Endothelial cell of umbilical vein (primary cell): ENCODE measurements at regions not wholly inside any gene's neighbourhood (a gene's known extent, or its start where the extent isn't known, plus 50 kb on each side); places are given as distances from the start of the nearest gene placed in this dataset.
"Not testable (repeated sequence)": the region's sequence is repeated elsewhere in the genome, so short reads cannot be mapped to it uniquely, and the experiment has no call there.

ENCODE experiments used
- BruUV-seq: library from RNA; stranded (reverse); fragments of 400-500 nt; replicated peaks from 2 replicates; lab custom pipeline; 2021; lab: Mats Ljungman, UMichigan
- CTCF ChIA-PET: fragments of 300-600, 350-600 bp; sonication (Branson Sonifier 250); formaldehyde crosslinking; loops from one replicate; lab custom pipeline; 2021; ENCODE audit warnings: antibody characterized with exemption, inconsistent platforms; lab: Charles Lee
- POLR2A ChIA-PET: fragments of 300-600, 350-600 bp; sonication (Branson Sonifier 250); formaldehyde crosslinking; loops from one replicate; lab custom pipeline; 2021; ENCODE audit warnings: antibody characterized with exemption, inconsistent platforms; lab: Charles Lee
- DNase-seq: peaks from one replicate; pipeline ENCODE4 v3.0.0-alpha.2; 2011; ENCODE audit warnings: low read depth, low spot score
- FAIRE-seq: peaks from 2 replicates; lab custom pipeline; 2011; peaks lifted over from hg19 to GRCh38; lab: Jason Lieb, UNC
- H2AFZ ChIP-seq: 2 replicates; pipeline ENCODE4 v1.6.0; 2012; ENCODE audit warnings: low read depth, low read length, control low read depth, inconsistent platforms
- H3K27ac ChIP-seq: 2 replicates; pipeline ENCODE4 v1.5.1; 2011; ENCODE audit warnings: low read depth, mild to moderate bottlenecking, control low read depth, low read length, moderate library complexity; ENCODE audit not compliant: insufficient read depth
- H3K27me3 ChIP-seq, 2 experiments: 2 replicates each; pipeline versions ENCODE4 v1.6.0 to v1.6.1; 2011; ENCODE audit warnings: low read length in 2 of 2, mixed read lengths in 1 of 2; ENCODE audit not compliant: control insufficient read depth in 2 of 2, insufficient read depth in 2 of 2
- H3K36me3 ChIP-seq, 2 experiments: 2 replicates in 1 of 2; 3 replicates in 1 of 2; pipeline ENCODE4 v1.5.1; 2011; ENCODE audit warnings: low read length in 2 of 2, mild to moderate bottlenecking in 1 of 2, moderate library complexity in 1 of 2; ENCODE audit not compliant: control insufficient read depth in 2 of 2, insufficient read depth in 2 of 2; ENCODE audit errors: extremely low read depth in 1 of 2
- H3K4me1 ChIP-seq: 3 replicates; pipeline ENCODE4 v1.5.1; 2011; ENCODE audit warnings: mild to moderate bottlenecking, low read length; ENCODE audit not compliant: control insufficient read depth, insufficient read depth; ENCODE audit errors: extremely low read depth
- H3K4me2 ChIP-seq: 2 replicates; pipeline ENCODE4 v1.6.1; 2011; ENCODE audit warnings: low read length, control low read depth, mixed read lengths; ENCODE audit not compliant: insufficient read depth
- H3K4me3 ChIP-seq, 3 experiments: fragments of 200-600 bp in 1 of 3; sonication (generic), shearing (Covaris generic) in 1 of 3; replicated peaks in 1 of 3; 2 replicates each; pipeline ENCODE4 v1.5.1; 2011 to 2016; ENCODE audit warnings: control low read depth in 3 of 3, low read length in 3 of 3, mild to moderate bottlenecking in 2 of 3, inconsistent platforms in 1 of 3, low read depth in 1 of 3, moderate library complexity in 1 of 3; ENCODE audit not compliant: insufficient read depth in 1 of 3
- H3K79me2 ChIP-seq: 2 replicates; pipeline ENCODE4 v1.6.0; 2012; ENCODE audit warnings: low read length, inconsistent platforms; ENCODE audit not compliant: control insufficient read depth, insufficient read depth
- H3K9ac ChIP-seq: replicated peaks from 2 replicates; pipeline ENCODE3; 2011; ENCODE audit warnings: low read length, control low read depth; ENCODE audit not compliant: insufficient read depth; ENCODE audit errors: extremely low read depth
- H3K9me1 ChIP-seq: replicated peaks from 3 replicates; pipeline ENCODE4 v1.6.0; 2011; ENCODE audit warnings: mild to moderate bottlenecking, low read length; ENCODE audit not compliant: control insufficient read depth, insufficient read depth; ENCODE audit errors: extremely low read depth
- H3K9me3 ChIP-seq: replicated peaks from 2 replicates; pipeline ENCODE4 v1.5.1; 2012; ENCODE audit warnings: low read length, inconsistent platforms; ENCODE audit not compliant: control insufficient read depth, insufficient read depth
- H4K20me1 ChIP-seq: replicated peaks from 2 replicates; pipeline ENCODE3; 2011; ENCODE audit warnings: mild to moderate bottlenecking, low read length; ENCODE audit not compliant: control insufficient read depth, insufficient read depth; ENCODE audit errors: extremely low read depth
- EZH2 ChIP-seq: IDR thresholded peaks from 2 replicates; pipeline ENCODE4 v1.6.1; 2012; ENCODE audit warnings: borderline replicate concordance, low read depth, mild to moderate bottlenecking, moderate library complexity, low read length, inconsistent platforms; ENCODE audit not compliant: severe bottlenecking
- FOS ChIP-seq: IDR thresholded peaks from 2 replicates; pipeline ENCODE4 v1.6.1; 2011; ENCODE audit warnings: mild to moderate bottlenecking, low read length, moderate library complexity, borderline replicate concordance; ENCODE audit not compliant: insufficient read depth
- GATA2 ChIP-seq: IDR thresholded peaks from 2 replicates; pipeline ENCODE4 v1.7.0; 2011; ENCODE audit warnings: low read depth, mild to moderate bottlenecking, moderate library complexity, mixed read lengths, low read length; ENCODE audit not compliant: insufficient read length, insufficient read depth
- JUN ChIP-seq: IDR thresholded peaks from 2 replicates; pipeline ENCODE4 v1.6.1; 2011; ENCODE audit warnings: borderline replicate concordance, low read depth; ENCODE audit not compliant: insufficient read length, insufficient read depth
- MYC ChIP-seq: IDR thresholded peaks from one replicate; pipeline ENCODE4 v1.6.1; 2011; ENCODE audit warnings: mild to moderate bottlenecking, low read depth, low read length
- POLR2A ChIP-seq: IDR thresholded peaks from 2 replicates; pipeline ENCODE4 v1.6.1; 2012; ENCODE audit warnings: low read depth, mild to moderate bottlenecking, control low read depth, low read length
- POLR2AphosphoS5 ChIP-seq: IDR thresholded peaks from 2 replicates; pipeline ENCODE4 v1.6.1; 2012; ENCODE audit warnings: low read depth, mild to moderate bottlenecking, control low read depth, low read length, moderate library complexity; ENCODE audit not compliant: insufficient read depth
- dilution Hi-C: fragments of 300-500 bp; cut with MboI; formaldehyde crosslinking; loops from one replicate; pipeline ENCODE4 v1.15.0; 2019; ENCODE audit warnings: low sequenced_read_pairs; ENCODE audit not compliant: extremely low pct_ligation_motif_present
- intact Hi-C: fragments of 100-400 bp; cut with micrococcal nuclease; formaldehyde crosslinking; loops from one replicate; pipeline ENCODE4 v1.10.0; 2022
- TF ChIP-seq, protein P1 (sequence below): IDR thresholded peaks from 2 replicates; pipeline ENCODE4 v1.6.1; 2011; ENCODE audit not compliant: insufficient read depth, insufficient read length
- TF ChIP-seq, protein P2 (sequence below), 2 donors: IDR thresholded peaks; 1 replicate in 1 of 2; 2 replicates in 1 of 2; pipeline ENCODE4 v1.5.1; 2011; ENCODE audit warnings: low read length in 2 of 2, mild to moderate bottlenecking in 2 of 2, moderate library complexity in 2 of 2, control low read depth in 1 of 2, inconsistent platforms in 1 of 2, low read depth in 1 of 2; ENCODE audit not compliant: insufficient read depth in 1 of 2; ENCODE audit errors: extremely low read depth in 1 of 2

DNA sequence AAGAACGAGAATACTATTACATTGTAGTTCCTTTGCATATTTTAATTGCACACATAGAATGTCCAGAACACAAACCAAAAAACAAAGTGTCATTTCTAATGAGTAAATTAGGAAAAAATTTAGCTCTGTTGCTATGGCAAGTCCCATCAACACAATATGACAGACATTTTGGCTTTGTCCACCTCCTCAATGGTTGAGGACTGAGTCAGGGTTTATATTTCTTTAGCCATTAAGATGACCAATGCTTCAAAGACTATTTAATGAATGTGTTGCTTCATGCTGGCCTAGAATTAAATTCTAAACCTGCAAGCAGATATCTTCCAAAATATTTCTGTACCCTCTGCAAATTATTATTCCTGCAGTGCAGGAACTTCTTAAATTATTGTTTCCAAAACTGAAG, 719.2 kb downstream of the NTRK3 start:
- intact Hi-C loops = no loop called here
- ChIA-PET POLR2A (no interaction called here), CTCF (no interaction called here)
- no peaks in the 10 kb centered on the region for H4K20me1 ChIP-seq
- H3K4me1 ChIP-seq = no peaks in the 10 kb centered on the region
- H3K27ac ChIP-seq = no peak overlapping the region
- no peaks in the 10 kb centered on the region for H3K36me3 ChIP-seq
- H3K9me3 ChIP-seq = no peaks in the 10 kb centered on the region
- no peaks in the 10 kb centered on the region for H3K79me2 ChIP-seq
- DNase-seq = no peak
- H3K4me3 ChIP-seq = no peak overlapping the region
- no peak for FAIRE-seq
- TF ChIP-seq MYC (no peak), FOS (no peak), EZH2 (no peak), JUN (no peak), GATA2 (no peak), POLR2AphosphoS5 (no peak), POLR2A (no peak)
- TF ChIP-seq, protein P1, sequence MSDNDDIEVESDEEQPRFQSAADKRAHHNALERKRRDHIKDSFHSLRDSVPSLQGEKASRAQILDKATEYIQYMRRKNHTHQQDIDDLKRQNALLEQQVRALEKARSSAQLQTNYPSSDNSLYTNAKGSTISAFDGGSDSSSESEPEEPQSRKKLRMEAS = no peak
- TF ChIP-seq, protein P2, sequence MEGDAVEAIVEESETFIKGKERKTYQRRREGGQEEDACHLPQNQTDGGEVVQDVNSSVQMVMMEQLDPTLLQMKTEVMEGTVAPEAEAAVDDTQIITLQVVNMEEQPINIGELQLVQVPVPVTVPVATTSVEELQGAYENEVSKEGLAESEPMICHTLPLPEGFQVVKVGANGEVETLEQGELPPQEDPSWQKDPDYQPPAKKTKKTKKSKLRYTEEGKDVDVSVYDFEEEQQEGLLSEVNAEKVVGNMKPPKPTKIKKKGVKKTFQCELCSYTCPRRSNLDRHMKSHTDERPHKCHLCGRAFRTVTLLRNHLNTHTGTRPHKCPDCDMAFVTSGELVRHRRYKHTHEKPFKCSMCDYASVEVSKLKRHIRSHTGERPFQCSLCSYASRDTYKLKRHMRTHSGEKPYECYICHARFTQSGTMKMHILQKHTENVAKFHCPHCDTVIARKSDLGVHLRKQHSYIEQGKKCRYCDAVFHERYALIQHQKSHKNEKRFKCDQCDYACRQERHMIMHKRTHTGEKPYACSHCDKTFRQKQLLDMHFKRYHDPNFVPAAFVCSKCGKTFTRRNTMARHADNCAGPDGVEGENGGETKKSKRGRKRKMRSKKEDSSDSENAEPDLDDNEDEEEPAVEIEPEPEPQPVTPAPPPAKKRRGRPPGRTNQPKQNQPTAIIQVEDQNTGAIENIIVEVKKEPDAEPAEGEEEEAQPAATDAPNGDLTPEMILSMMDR (IDR thresholded peaks at IDR 0.05; ENCODE audit: extremely low read depth in 1 of 2, insufficient read depth in 1 of 2, low read depth in 1 of 2, low read length in 2 of 2) = no peak
- H3K4me2 ChIP-seq = no peak overlapping the region
- H3K9me1 ChIP-seq = no peaks in the 10 kb centered on the region
- no TSS peak for BruUV-seq
- no peak overlapping the region for H2AFZ ChIP-seq
- no peaks in the 10 kb centered on the region for H3K27me3 ChIP-seq
- no peak overlapping the region for H3K9ac ChIP-seq
- dilution Hi-C loops = no loop called here

DNA sequence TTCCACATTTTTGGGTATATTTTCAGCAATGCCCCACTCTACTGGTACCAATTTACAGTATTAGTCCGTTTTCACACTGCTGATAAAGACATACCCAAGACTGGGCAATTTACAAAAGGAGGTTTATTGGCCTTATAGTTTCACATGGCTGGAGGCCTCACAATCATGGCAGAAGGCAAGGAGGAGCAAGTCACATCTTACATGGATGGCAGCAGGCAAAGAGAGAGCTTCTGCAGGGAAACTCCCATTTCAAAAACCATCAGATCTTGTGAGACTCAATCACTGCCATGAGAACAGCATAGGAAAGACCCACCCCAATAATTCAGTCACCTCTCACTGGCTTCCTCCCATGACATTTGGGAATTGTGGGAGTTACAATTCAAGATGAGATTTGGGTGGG, 722.9 kb downstream of the NTRK3 start:
- H3K9me3 ChIP-seq, POLR2A ChIA-PET, H3K36me3 ChIP-seq, H3K9ac ChIP-seq, H3K27me3 ChIP-seq, DNase-seq, H3K4me2 ChIP-seq, H3K79me2 ChIP-seq, H3K4me3 ChIP-seq, H4K20me1 ChIP-seq, CTCF ChIA-PET, H3K9me1 ChIP-seq, H2AFZ ChIP-seq, H3K27ac ChIP-seq, BruUV-seq, H3K4me1 ChIP-seq, dilution Hi-C loops, FAIRE-seq, intact Hi-C loops: not testable (repeated sequence)
